ENCODE measurements at regions not wholly inside any gene's neighbourhood (a gene's known extent, or its start where the extent isn't known, plus 50 kb on each side); places are given as distances from the start of the nearest gene placed in this dataset.

DNA sequence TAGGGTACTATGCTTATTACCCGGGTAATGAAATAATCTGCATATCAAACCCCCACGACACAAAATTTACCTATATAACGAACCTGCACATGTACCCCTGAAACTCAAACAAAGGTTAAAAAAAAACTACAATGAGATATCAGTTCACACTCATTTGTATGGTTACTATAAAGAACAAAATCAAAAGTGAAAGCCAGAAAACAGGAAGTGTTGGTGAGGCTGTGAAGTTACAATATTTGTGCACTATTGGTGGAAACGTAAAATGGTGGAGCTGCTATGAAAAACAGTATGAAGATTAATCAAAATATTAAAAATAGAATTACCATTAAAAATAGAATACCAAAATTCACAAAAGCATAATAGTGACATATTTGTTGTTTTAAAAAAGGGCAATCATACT lies 128.9 kb downstream of the ZIC1 start:
- TF ChIP-seq EP300 (IDR thresholded peaks at IDR 0.05): no peak
- TF ChIP-seq POLR2A (IDR thresholded peaks at IDR 0.05): no peak
- Histone ChIP-seq H3K4me3 (no peak overlapping the region), H3K27ac (no peak overlapping the region), H3K36me3 (no peaks in the 10 kb centered on the region), H3K27me3 (no peaks in the 10 kb centered on the region), H3K4me1 (no peaks in the 10 kb centered on the region), H3K9me3 (peaks cover 0 to 27% (median 4%) of the 10 kb centered on the region in 4 donors)
- 86 to 91% methylated on average over 4 of the region's 4 CpGs for WGBS, 2 donors
- no peak for DNase-seq (ENCODE audit: low spot score in 2 of 2)

- Histone ChIP-seq H3K27me3 (no peaks in the 10 kb centered on the region), H3K36me3 (no peaks in the 10 kb centered on the region), H3K4me3 (no peak overlapping the region), H3K27ac (no peak overlapping the region), H3K9me3 (peaks cover 0 to 27% (median 4%) of the 10 kb centered on the region in 4 donors), H3K4me1 (no peaks in the 10 kb centered on the region)
- TF ChIP-seq POLR2A (IDR thresholded peaks at IDR 0.05) (no peak), CTCF (IDR thresholded peaks at IDR 0.05) (no peak), EP300 (IDR thresholded peaks at IDR 0.05) (no peak)
- DNase-seq (ENCODE audit: low spot score in 2 of 2): no peak
These were observed 131.8 kb downstream of the ZIC1 start for GRCh38 chr3:147540921-147541320.

DNA sequence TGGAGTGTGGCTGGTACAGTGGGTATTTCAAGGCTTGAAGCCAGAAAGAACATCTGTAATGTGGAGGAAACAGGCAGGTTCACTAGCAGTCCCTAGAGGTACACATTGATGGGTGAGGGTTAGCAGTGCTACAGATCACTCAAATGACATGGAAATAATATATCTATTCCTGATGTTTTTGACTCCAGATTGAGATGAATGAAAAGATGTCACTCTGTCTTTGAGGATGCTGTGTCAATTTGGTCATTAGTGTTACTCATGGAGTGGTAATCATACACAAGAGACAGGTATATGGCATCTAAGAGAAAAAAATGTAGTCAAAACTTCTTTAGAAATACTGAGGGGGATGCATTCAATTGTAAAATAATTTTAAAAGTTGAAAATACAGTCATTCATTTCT lies 135.1 kb downstream of the ZIC1 start:
- Histone ChIP-seq H3K9me3 (peaks cover 0 to 30% (median 4%) of the 10 kb centered on the region in 4 donors), H3K27ac (no peak overlapping the region), H3K4me1 (no peaks in the 10 kb centered on the region), H3K36me3 (no peaks in the 10 kb centered on the region), H3K27me3 (no peaks in the 10 kb centered on the region), H3K4me3 (no peak overlapping the region)
- TF ChIP-seq CTCF (IDR thresholded peaks at IDR 0.05): no peak
- TF ChIP-seq POLR2A (IDR thresholded peaks at IDR 0.05): no peak
- TF ChIP-seq EP300 (IDR thresholded peaks at IDR 0.05): no peak
- DNase-seq (ENCODE audit: low spot score in 2 of 2): no peak

GRCh38 chr3:147551491-147551890 lies 142.3 kb downstream of the ZIC1 start:
- DNase-seq (ENCODE audit: low spot score in 2 of 2): no peak
- no peak for TF ChIP-seq POLR2A (IDR thresholded peaks at IDR 0.05)
- no peak for TF ChIP-seq EP300 (IDR thresholded peaks at IDR 0.05)
- TF ChIP-seq CTCF (IDR thresholded peaks at IDR 0.05): no peak
- Histone ChIP-seq H3K27me3 (no peaks in the 10 kb centered on the region), H3K9me3 (peaks cover 0 to 11% (median 0%) of the 10 kb centered on the region in 4 donors), H3K27ac (no peak overlapping the region), H3K4me3 (no peak overlapping the region), H3K4me1 (no peaks in the 10 kb centered on the region), H3K36me3 (no peaks in the 10 kb centered on the region)
- 95 to 96% methylated on average over 3 of the region's 3 CpGs for WGBS, 2 donors

DNA sequence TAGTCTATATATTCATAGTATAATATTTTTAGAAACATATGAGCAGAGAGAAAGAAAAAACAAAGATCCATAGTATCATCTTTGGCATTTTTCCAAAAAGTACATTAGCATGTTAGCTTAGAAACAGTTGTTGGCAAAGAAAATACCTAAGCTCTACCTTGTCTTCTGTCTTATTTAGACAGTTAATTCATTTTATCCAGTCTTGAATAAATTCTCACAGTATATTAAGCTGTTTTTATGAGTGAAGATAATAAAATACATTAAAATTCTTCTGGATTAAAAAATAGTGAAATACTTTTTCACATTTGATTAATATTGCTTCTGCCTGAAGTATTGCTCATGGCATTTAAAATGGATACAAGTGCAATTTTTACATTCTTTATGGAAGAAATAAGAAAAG lies 145.2 kb downstream of the ZIC1 start:
- H3K27me3 ChIP-seq: no peaks in the 10 kb centered on the region
- no peak for DNase-seq (ENCODE audit: low spot score in 2 of 2)
- H3K9me3 ChIP-seq: peaks cover 0 to 8% (median 0%) of the 10 kb centered on the region in 4 donors
- H3K27ac ChIP-seq: no peak overlapping the region
- H3K36me3 ChIP-seq: no peaks in the 10 kb centered on the region
- no peak overlapping the region for H3K4me3 ChIP-seq
- H3K4me1 ChIP-seq: no peaks in the 10 kb centered on the region
- TF ChIP-seq POLR2A (IDR thresholded peaks at IDR 0.05) (no peak), CTCF (IDR thresholded peaks at IDR 0.05) (no peak), EP300 (IDR thresholded peaks at IDR 0.05) (no peak)

GRCh38 chr3:147572970-147573340 lies 163.8 kb downstream of the ZIC1 start:
- no peaks in the 10 kb centered on the region for H3K9me3 ChIP-seq
- H3K36me3 ChIP-seq: no peaks in the 10 kb centered on the region
- DNase-seq (ENCODE audit: low spot score in 2 of 2): no peak
- no peak overlapping the region for H3K27ac ChIP-seq
- no peaks in the 10 kb centered on the region for H3K4me1 ChIP-seq
- H3K27me3 ChIP-seq: no peaks in the 10 kb centered on the region
- no peak overlapping the region for H3K4me3 ChIP-seq
- TF ChIP-seq POLR2A (IDR thresholded peaks at IDR 0.05) (no peak), EP300 (IDR thresholded peaks at IDR 0.05) (no peak), CTCF (IDR thresholded peaks at IDR 0.05) (no peak)
